Colon (tissue), 2 donors: ENCODE measurements at regions not wholly inside any gene's neighbourhood (a gene's known extent, or its start where the extent isn't known, plus 50 kb on each side); places are given as distances from the start of the nearest gene placed in this dataset.
"Not testable (repeated sequence)": the region's sequence is repeated elsewhere in the genome, so short reads cannot be mapped to it uniquely, and the experiment has no call there.

ENCODE experiments used
- FAIRE-seq: peaks from 2 replicates; lab custom pipeline; 2012; peaks lifted over from hg19 to GRCh38; lab: Jason Lieb, UNC
- donor health status: control.
- donor health status: control.

DNA sequence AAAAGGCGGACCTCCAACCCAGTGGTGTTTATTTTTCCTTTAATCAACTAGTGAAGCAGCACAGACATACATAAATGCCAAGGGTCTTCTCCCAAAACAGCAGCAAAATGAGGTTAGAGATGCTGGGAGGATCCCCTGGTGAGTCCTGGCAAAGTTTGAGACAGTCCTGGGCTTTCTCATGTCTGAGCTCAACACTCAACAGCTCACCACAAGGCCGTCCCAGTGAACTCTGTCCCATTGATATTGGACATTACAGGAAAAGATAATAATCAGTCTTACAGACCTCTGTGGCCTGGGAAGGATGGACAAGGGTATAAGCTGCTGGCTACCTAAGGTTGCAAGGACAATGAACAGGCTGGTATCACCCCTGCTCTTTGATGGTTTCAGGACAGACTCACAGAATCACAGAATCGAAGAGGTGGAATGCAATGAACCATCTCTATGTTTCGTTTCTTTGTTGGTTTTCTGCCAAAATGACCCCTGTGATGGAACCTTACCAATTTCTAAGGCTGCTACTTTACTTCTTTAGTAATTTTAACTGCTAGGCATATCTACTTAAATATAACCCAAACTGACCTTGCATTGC, 551.8 kb downstream of the RAB28 start:
- no peak for FAIRE-seq

DNA sequence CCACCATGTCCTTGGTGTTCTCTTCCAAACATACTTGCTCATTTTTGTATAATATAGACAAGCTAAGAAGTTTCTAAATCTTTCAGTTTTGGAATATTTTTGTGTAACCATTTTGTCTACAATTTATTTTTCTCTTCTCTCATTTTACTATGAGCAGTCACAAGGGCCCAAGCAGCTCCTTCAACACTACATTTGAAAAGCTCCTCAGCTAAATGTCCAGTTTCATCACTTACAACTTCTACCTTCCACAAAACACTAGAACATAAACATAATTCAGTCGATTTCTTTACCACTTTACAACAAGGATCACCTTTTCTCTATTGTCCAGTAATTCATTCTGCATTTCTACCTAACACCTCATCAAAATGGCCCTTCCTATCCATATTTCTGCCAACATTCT, 554.4 kb downstream of the RAB28 start:
- no peak for FAIRE-seq

DNA sequence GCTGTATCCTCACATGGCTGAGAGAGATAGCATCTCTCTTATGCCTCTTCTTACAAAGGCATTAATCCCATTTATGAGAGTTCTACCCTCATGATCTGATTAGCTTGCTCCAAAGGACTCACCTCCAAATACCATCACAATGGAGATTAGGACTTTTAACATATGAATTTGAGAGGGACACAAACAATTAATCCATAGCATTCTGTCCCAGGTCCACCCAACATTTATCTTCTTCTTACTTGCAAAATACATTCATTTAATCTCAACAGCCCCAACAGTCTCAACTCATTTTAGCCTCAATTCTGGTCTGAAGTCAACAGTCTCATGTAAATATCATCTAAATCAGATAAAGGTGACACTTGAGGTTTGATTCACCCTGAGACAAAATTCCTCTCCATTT, 555.4 kb downstream of the RAB28 start:
- FAIRE-seq = no peak

DNA sequence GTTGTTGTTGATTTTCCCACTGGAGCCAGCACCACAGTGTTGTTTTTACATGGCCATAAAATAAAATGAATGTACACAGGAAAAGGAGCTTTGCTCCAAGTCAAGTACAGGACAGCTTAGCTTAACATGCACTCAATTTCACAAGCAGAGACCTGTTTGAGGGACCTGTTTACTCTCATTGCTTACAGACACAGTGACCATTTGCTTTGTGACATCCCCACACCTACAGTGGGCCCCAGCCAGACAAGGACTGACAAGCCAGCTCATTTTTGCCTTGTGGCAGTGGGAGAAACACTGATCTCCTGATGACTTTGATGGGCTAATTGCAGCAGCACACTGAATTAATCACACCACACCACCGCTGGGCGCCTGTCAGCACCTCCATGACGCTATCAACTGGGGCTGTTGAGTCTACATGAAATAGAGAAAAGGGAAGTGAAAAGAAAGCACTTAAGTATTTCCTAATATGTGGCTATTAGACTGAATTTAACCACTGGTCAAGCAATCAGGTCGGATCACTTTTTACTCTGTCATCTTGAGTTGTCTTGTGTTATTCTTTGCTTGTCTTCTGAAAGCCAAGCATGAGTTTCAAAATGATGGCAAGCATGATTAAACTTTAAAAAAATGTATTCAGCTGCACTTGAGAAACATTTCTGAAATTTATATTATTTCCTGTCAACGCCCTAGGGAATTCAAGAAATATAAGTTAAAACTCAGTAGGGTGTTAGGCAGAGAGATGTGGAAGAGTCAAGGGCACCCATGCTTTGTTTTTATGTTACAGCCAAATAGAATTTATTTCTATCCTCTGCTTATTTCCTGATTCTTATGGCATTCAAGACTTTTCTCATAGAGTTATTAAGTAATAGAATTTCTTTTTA, 557.7 kb downstream of the RAB28 start:
- no peak for FAIRE-seq

DNA sequence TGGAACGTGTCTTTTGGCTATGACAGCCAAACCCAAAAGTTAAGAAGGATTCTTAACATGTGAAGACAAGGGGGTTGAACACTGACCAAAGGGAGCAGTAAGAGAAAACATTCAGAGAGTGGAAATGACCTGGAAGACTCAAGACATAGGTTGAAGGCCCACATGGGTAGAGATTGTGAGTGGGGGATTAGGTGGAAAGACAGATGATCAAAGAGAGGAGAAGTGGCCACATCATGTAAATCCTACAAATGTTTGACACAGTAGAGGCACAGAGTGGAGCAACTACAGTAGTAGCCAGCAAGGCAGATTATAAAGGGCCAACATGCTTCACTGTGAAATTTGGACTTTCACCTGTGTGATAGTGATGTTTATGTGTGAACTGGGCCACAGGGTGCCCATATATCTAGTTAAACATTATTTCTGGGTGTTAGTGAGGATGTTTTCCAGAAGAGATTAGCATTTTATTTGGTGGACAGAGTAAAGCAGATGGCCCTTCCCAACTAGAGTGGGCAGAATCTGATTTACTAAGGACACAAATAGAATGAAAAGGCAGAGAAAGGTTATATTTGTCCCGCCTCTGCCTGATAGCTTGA, 559.3 kb downstream of the RAB28 start:
- no peak for FAIRE-seq

DNA sequence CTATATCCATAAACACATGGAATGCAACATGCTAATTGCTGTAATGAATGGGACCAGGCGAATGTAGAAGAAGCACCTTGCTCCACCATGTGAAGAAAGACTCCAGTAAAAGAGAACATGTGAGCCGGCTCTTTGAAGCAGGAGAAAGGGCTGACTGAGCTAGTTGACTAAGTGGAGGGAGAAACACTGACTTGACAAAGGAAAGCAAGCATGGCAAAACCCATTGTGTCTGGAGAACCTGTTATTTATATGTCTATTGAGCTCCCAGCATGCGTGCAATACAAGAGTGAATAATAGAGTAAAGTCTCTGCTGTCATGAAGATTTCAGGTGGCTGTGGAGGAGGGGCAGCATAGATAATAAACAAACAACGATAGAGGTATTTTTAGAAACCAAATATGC, 559.9 kb downstream of the RAB28 start:
- no peak for FAIRE-seq

DNA sequence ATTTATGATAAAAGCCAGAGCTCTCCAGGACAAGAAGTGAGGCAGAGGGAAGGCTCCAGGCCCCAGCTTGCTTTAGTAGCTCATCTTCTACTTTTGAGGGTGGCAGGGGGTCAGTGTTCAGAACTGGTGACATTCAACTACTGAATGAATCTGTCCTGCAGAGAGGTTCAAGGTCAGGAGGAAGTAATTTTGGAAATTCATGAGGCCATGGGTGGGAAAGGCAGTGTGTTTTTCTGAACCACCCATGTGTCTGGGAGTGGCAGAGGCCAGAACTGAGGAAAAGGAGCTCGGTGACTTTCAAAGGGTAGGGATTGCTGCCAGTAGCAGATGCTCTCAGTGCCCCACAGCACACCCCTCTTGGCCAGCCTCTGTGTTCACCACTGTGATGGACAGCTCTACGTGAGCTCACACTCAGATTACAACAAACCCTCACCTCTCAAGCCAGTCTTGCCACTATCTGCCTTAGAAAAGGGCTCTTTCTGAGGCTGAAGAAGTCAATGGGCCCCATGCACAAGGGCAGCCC, 571.2 kb downstream of the RAB28 start:
- FAIRE-seq = no peak

DNA sequence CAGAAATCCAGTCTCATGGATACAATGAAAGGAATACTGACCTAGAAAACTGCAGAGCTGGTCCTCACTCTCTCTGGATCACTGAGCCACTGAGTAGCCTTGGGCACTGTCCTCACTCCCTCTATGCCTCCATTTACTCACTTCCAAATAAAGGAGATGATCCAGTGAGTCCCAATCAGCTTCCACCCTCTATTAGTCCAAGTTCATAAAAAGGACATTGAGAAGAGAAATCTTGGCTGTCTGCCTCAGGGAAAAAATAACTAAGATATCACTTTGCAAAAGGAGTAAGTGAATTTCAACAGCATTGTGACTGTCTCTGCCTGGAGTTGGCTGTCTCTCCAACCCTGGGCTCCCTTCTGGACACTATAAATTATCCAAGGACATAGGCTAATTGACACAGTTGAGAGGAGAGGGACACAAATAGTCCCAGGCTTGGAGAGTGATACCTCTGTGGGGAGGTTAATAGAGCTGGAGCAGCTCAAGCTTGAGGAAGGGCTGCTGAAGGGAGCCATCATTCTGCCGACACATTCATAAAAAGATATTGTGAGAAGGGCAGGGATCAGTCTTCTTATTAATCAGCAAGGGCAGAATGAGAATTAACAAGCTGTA, 572.3 kb downstream of the RAB28 start:
- FAIRE-seq = no peak

DNA sequence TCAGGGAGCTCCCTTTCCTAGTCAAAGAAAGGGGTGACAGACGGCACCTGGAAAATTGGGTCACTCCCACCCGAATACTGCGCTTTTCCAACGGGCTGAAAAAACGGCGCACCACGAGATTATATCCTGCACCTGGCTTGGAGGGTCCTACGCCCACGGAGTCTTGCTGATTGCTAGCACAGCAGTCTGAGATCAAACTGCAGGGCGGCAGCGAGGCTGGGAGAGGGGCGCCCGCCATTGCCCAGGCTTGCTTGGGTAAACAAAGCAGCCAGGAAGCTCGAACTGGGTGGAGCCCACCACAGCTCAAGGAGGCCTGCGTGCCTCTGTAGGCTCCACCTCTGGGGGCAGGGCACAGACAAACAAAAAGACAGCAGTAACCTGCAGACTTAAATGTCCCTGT, 580.5 kb downstream of the RAB28 start:
- FAIRE-seq = not testable (repeated sequence)

DNA sequence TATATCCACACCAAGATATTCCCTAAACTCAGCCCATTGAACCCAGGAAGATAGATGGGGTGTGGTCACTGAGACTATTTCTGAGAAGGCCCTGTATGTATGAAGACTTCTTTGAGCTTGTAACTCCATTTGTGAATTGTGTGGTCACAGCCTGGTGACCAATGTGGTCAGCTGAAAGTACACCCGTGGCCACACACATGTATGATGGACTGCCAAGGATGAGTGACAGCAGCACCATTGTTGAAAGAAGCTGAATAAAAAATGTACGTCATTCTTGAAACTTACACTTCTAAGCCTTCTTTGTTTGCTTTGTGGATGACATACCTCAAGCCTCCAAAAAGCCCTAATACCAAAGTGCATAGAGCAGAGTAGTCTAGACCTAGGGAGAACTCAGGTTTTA, 581.4 kb downstream of the RAB28 start:
- FAIRE-seq = no peak

DNA sequence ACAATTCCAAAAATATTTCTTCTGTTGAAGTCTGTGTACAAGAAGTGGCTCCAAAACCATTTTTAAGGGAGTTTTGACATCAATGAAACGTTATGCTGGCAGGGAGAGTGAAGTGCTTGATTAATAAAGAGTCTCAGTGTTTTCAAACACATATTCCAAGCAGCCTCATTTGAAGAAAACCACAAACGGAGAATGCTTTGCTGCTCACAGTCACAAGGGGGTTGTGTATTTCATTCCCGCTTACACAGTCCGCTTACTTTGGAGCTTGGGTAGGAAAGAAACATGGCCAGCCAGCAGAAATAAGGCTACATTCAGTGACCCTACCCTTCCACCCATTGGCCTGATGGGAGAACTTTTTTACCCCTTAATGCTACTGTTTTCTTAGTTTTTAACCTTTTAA, 586.2 kb downstream of the RAB28 start:
- FAIRE-seq = no peak

DNA sequence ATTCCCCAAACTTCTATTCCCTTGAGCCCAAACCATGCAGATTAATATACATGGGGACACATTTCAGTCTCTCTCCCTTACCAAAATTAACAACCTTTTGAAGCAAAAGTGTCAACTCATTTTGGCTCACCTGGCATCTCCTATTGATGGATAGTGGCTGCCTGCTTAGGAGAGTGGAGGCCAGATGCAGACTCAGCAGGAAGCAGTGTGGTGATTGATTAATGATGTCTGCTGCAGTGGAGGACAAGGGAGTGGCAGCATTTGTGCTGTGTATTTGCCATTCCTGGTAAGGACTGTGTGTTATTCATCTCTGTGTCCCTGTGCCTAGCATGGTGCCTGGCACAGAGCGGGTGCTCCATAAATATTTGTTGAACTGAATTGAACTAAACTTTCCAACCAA, 590.1 kb downstream of the RAB28 start:
- no peak for FAIRE-seq

DNA sequence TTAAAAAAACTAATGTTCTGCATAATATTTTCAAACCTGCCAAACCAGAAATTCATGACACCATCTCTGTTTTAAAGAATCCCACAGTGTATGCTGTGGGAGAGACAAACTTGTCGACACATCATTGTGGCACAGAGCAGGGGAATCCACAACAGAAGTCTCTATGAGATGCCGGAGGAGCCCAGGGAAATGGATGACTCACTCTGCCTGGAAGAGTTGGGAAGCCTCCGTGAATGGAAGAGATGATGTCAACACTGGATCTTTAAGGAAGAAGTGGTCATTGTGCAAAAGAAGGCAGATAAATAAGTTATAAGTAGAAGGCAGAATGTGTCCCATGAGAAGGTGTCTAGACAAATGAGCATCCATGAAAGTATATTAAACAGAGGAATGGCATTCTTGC, 595.1 kb downstream of the RAB28 start:
- no peak for FAIRE-seq

DNA sequence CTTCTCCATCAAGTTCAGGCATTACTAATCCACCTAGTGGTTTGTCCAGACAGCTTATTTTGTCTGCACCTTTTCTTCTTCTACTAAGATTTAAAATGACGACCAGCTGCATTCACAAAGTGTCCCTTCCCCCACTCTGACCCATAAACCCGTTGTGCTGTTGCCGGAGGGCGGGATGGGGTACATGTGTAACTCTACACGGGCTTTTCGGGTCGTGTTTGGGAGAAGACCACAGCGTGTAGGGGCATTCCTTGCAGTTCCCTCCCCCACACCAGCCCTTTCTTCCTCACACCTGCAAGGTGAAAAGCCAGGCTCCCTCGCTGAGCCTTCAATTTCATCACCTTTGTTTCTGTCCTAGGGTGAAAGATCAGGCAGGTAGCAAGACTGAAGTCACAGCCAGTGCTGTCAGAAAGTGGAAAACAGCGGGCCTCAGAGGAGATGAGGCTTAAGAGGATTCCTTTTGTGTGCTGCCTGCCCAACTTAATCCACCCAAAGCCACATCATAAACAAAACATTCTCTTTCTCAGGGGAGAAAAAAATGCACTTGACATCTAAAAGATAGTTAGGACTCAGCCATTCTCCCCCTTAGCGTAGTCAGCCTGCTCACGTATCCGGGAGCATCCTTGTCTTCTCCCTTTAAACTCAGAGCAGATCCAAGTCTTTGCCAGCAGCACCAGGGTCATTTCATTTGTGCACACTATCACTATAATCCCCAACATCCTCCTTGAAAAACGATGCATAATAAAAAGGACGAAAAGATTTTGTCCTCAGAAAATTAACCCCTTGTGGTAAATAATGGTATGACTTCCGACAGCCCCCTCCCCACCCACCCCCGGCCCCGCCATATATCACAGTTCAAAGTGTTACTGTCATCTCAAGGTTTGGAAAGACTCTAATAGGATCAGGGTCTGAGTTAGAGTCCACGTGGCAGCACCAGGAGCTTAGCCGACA, 599.0 kb downstream of the RAB28 start:
- no peak for FAIRE-seq

DNA sequence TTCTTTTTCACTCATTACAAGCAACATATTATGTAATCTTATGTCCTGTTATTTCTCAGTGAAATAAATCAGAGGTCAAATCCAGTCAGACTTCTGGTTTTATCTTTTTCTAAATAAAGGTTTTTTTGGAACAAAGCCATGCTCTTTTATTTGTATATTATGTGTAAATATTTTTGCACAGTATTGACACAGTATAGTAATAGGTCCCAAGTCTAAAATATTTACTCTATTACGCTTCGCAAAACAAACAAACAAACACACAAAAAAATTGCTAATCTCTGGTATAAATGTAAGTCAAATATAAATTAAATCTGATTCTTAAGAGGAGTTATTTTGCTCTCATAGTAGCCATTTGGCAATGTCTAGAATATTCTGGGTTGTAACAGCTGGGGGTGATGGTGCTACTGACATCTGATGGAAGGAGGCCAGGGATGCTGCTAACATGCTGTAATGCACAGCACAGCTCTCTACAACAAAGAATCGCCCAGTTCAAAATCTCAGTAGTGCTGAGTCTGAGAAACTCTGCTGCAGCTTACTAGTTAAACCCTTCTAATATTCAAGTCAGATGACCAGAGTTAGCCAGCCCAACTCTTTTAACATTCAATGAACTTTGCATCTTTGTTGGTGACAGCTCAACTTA, 602.1 kb downstream of the RAB28 start:
- FAIRE-seq = no peak

DNA sequence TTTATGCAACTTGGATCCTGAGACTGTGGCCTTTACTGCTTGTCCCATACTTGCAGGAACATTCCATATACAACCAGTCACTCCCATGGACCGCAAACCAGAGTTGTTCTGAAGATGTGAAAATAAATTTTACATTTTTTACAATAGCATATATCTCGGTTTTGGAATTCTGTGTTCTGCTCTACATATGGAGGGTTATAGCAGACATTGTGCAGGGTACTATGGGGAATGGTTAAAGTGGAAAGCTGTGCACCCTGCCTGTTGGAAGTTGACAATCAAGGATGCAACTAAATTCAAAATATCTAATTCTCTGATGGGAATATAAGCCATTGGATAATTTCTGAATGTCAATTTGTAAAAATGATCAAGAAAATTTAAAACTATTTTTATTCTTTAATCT, 603.3 kb downstream of the RAB28 start:
- FAIRE-seq = no peak

DNA sequence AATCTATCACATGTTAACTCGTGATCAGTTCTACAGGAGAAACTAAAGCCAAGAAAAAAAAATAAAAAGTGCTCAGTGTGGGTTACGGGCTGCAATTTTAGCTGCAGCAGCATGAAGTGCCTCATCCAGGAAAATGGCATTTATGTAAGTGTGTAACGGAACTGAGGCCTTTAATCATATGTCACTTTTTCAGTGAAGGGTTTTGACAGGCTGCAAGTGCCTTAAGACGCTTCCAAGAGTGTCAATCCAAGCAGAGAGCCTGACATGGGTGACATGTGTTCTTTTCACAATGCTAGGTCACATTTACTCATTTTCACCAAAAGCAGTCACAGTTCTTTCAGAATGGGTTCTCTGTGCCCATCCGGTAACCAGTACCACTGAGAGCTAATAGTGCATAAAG, 604.6 kb downstream of the RAB28 start:
- no peak for FAIRE-seq

DNA sequence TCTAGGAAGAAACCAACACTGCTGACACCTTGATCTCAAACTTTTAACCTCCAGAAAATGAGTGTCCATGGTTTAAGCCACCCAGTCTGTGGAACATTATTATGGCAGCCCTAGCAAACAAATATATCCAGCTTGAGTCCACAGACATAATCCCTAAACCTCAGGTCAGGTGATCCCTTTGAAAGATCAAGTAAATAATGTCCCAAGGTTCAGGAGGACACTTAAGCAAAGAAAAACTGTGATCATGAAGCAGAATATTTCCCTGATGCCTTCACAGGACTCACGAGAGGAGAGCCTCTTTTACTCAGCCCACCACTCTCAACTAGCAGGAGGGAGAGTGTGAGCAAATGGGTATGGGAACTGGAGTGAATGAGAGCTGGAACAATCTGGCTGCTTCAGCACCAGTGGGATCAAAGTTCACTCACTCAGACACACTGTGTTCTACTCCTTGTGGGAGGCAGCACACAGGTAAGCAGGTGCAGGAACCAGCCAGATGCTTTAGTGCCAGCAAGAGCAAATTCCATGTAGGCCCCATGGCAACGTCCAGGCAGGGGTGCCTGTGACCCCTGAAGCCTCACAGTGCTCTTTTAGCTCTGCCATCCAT, 608.4 kb downstream of the RAB28 start:
- no peak for FAIRE-seq

DNA sequence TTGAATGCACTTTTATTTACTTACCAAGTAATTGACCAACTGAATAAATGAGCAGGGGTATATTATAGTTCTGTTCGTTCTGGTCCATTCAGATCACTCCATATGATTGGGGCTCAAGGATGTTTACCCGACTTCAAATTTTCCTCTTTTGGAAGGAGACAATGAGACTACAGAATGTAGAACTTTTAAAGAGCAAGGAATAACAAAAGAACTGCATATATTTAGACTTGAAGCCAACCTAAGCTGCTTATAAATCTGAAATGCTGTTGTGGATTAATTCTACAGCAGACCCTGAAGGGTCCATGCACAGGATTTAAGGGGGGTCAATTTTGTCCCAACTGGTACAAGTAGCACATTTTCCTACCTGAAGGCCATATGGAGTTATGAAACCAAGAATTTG, 610.8 kb downstream of the RAB28 start:
- FAIRE-seq = no peak

DNA sequence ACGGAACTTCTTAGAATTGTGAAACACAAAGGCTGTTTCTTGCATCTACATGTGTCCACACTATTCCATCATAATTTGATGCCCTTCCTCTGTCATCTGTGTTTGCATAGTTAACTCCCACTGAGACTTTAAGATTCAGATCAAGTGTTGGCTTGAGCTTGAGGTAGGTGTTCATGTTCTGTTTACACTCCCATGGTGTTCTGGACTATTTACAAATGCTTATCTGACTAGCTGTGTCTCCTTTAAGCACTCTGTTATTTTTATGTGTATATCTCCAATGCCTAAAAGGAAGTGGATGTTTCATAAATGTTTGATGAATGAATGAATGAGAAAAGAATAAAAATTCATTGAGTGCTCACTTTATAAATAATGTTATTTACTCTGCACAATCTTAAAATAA, 622.7 kb downstream of the RAB28 start:
- no peak for FAIRE-seq
